MCF 10A (cell line): ENCODE measurements at regions not wholly inside any gene's neighbourhood (a gene's known extent, or its start where the extent isn't known, plus 50 kb on each side); places are given as distances from the start of the nearest gene placed in this dataset.
"Not testable (repeated sequence)": the region's sequence is repeated elsewhere in the genome, so short reads cannot be mapped to it uniquely, and the experiment has no call there.

ENCODE experiments used
- BruUV-seq: library from RNA; stranded (reverse); fragments of 400-500 nt; replicated peaks from 2 replicates; lab custom pipeline; 2021; lab: Mats Ljungman, UMichigan
- CTCF ChIA-PET: fragments of 300-600 bp; sonication (Branson Sonifier 250); formaldehyde crosslinking; extraction: SDS; loops from one replicate; lab custom pipeline; 2021; ENCODE audit warnings: antibody characterized with exemption, inconsistent platforms; lab: Yijun Ruan, JAX
- POLR2A ChIA-PET: fragments of 300-600, 350-650 bp; sonication (Branson Sonifier 250); formaldehyde crosslinking; extraction: SDS; loops from one replicate; lab custom pipeline; 2020; ENCODE audit warnings: antibody characterized with exemption, inconsistent platforms; lab: Yijun Ruan, JAX
- DNase-seq: peaks from one replicate; pipeline ENCODE4 v3.0.0-alpha.2; 2018; ENCODE audit not compliant: unreplicated experiment
- H3K27ac Mint-ChIP-seq: one replicate; pipeline ENCODE4 v1.8.0; 2022; ENCODE audit warnings: mild to moderate bottlenecking, low read depth, mixed read lengths; ENCODE audit not compliant: unreplicated experiment
- H3K27me3 Mint-ChIP-seq: one replicate; pipeline ENCODE4 v1.8.0; 2022; ENCODE audit warnings: mixed read lengths; ENCODE audit not compliant: insufficient read depth, unreplicated experiment
- H3K36me3 Mint-ChIP-seq: one replicate; pipeline ENCODE4 v1.8.0; 2022; ENCODE audit warnings: mild to moderate bottlenecking, moderate library complexity, mixed read lengths; ENCODE audit not compliant: insufficient read depth, unreplicated experiment
- H3K4me1 Mint-ChIP-seq: one replicate; pipeline ENCODE4 v1.8.0; 2022; ENCODE audit warnings: mixed read lengths; ENCODE audit not compliant: insufficient read depth, unreplicated experiment
- H3K4me3 Mint-ChIP-seq: one replicate; pipeline ENCODE4 v1.8.0; 2022; ENCODE audit warnings: mild to moderate bottlenecking, moderate library complexity, mixed read lengths; ENCODE audit not compliant: unreplicated experiment
- H3K9me3 Mint-ChIP-seq: one replicate; pipeline ENCODE4 v1.8.0; 2022; ENCODE audit warnings: mixed read lengths; ENCODE audit not compliant: unreplicated experiment
- CTCF ChIP-seq: fragments of 200-600 bp; IDR thresholded peaks from one replicate; pipeline ENCODE4 v1.8.0; 2022; ENCODE audit warnings: antibody characterized with exemption, mild to moderate bottlenecking; ENCODE audit not compliant: unreplicated experiment
- intact Hi-C: fragments of 100-400 bp; cut with micrococcal nuclease; formaldehyde crosslinking; loops from 2 replicates; pipeline ENCODE4 v1.14.1; 2022

- no TSS peak for BruUV-seq
- DNase-seq, result no peak
- no peaks in the 10 kb centered on the region for H3K4me1 Mint-ChIP-seq
- H3K27ac Mint-ChIP-seq, result no peak overlapping the region
- no peak for TF ChIP-seq CTCF
- no peaks in the 10 kb centered on the region for H3K9me3 Mint-ChIP-seq
- intact Hi-C loops, result no loop called here
- ChIA-PET POLR2A (no interaction called here), CTCF (interaction anchor here (2.2 kb wide), 1 partner anchor 18 kb away, joined by 10 read pairs; no protein-coding TSS in a partner anchor)
- no peaks in the 10 kb centered on the region for H3K36me3 Mint-ChIP-seq
- no peak overlapping the region for H3K4me3 Mint-ChIP-seq
- H3K27me3 Mint-ChIP-seq, result peaks cover 82% of the 10 kb centered on the region
Observed at GRCh38 chr10:23976275-23976674, 232.7 kb upstream of the KIAA1217 start.

GRCh38 chr10:23978317-23978716 is 230.6 kb upstream of the KIAA1217 start:
- DNase-seq, result no peak
- Mint-ChIP-seq H3K36me3 (no peaks in the 10 kb centered on the region), H3K4me1 (no peaks in the 10 kb centered on the region), H3K27me3 (peaks cover 94% of the 10 kb centered on the region), H3K9me3 (no peaks in the 10 kb centered on the region), H3K27ac (no peak overlapping the region), H3K4me3 (no peak overlapping the region)
- no peak for TF ChIP-seq CTCF
- intact Hi-C loops, result no loop called here
- POLR2A ChIA-PET, result no interaction called here
- CTCF ChIA-PET, result interaction anchor here (0.7 to 3.8 kb wide), 2 partner anchors 15 to 31 kb away, joined by 3 to 29 read pairs; no protein-coding TSS in a partner anchor
- no TSS peak for BruUV-seq

- intact Hi-C loops, result loop anchor here (10.0 kb wide), 1 partner anchor 65 kb away; no protein-coding TSS in a partner anchor
- Mint-ChIP-seq H3K36me3 (no peaks in the 10 kb centered on the region), H3K4me1 (no peaks in the 10 kb centered on the region), H3K27me3 (peaks cover 88% of the 10 kb centered on the region), H3K9me3 (no peaks in the 10 kb centered on the region), H3K27ac (no peak overlapping the region), H3K4me3 (no peak overlapping the region)
- DNase-seq, result no peak
- BruUV-seq, result no TSS peak
- CTCF ChIA-PET, result interaction anchor here (0.7 to 3.8 kb wide), 2 partner anchors 13 to 295 kb away, joined by 3 to 29 read pairs; no protein-coding TSS in a partner anchor
- POLR2A ChIA-PET, result no interaction called here
- TF ChIP-seq CTCF, result no peak
Observed at GRCh38 chr10:23980094-23980493, 228.8 kb upstream of the KIAA1217 start.

- Mint-ChIP-seq H3K4me1 (no peaks in the 10 kb centered on the region), H3K27ac (no peak overlapping the region), H3K36me3 (no peaks in the 10 kb centered on the region), H3K4me3 (no peak overlapping the region), H3K27me3 (peaks cover 72% of the 10 kb centered on the region), H3K9me3 (no peaks in the 10 kb centered on the region)
- no TSS peak for BruUV-seq
- no peak for DNase-seq
- intact Hi-C loops, result loop anchor here (10.0 kb wide), 1 partner anchor 63 kb away; no protein-coding TSS in a partner anchor
- ChIA-PET CTCF (interaction anchor here (0.6 to 3.8 kb wide), 6 partner anchors 8 to 789 kb away, joined by 3 to 29 read pairs (median 5); no protein-coding TSS in a partner anchor), POLR2A (no interaction called here)
- TF ChIP-seq CTCF, result no peak
Observed at GRCh38 chr10:23981520-23982309, 227.2 kb upstream of the KIAA1217 start.

- H3K27ac Mint-ChIP-seq, POLR2A ChIA-PET, H3K9me3 Mint-ChIP-seq, DNase-seq, H3K36me3 Mint-ChIP-seq, H3K4me3 Mint-ChIP-seq, H3K4me1 Mint-ChIP-seq, BruUV-seq: not testable (repeated sequence)
- intact Hi-C loops, result loop anchor here (10.0 kb wide), 1 partner anchor 60 kb away; no protein-coding TSS in a partner anchor
- peaks cover 50% of the 10 kb centered on the region for H3K27me3 Mint-ChIP-seq
- CTCF ChIA-PET, result interaction anchor here (0.8 to 1.8 kb wide), 2 partner anchors 9 to 23 kb away, joined by 3 to 11 read pairs; no protein-coding TSS in a partner anchor
Observed at GRCh38 chr10:23984405-23984804, 224.5 kb upstream of the KIAA1217 start.
